Left renal cortex interstitium (tissue), 4 donors: ENCODE measurements at regions not wholly inside any gene's neighbourhood (a gene's known extent, or its start where the extent isn't known, plus 50 kb on each side); places are given as distances from the start of the nearest gene placed in this dataset.
"Not testable (repeated sequence)": the region's sequence is repeated elsewhere in the genome, so short reads cannot be mapped to it uniquely, and the experiment has no call there.

ENCODE experiments used
- DNase-seq, 4 donors: peaks; one replicate each; pipeline ENCODE4 v3.0.0-alpha.2; 2013; ENCODE audit warnings: low read depth in 4 of 4, low spot score in 2 of 4, missing footprints in 1 of 4

GRCh38 chr16:29203933-29204805, 202.3 kb downstream of the NPIPB11 start:
- not testable (repeated sequence) for DNase-seq

- DNase-seq = not testable (repeated sequence)
These were observed 203.2 kb downstream of the NPIPB11 start for GRCh38 chr16:29203046-29203932.

DNA sequence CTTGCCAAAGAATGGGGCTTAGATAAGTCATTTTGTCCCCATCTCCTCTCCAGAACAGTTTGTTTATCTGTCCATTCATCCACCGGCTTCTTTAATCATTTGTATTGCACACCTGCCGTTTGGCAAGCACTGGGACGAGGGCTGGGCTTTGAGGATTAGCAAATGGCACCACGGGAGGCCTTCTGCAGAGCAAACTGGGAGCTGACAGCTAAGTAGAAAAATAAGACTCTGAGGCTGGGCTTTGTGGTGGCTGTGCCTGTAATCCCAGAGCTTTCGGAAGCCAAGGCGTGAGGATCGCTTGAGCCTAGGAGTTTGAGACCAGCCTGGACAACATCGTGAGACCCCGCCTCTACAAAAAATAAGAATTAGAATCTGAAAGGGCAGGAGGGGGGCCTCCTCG, 203.9 kb downstream of the NPIPB11 start:
- DNase-seq = not testable (repeated sequence)

DNA sequence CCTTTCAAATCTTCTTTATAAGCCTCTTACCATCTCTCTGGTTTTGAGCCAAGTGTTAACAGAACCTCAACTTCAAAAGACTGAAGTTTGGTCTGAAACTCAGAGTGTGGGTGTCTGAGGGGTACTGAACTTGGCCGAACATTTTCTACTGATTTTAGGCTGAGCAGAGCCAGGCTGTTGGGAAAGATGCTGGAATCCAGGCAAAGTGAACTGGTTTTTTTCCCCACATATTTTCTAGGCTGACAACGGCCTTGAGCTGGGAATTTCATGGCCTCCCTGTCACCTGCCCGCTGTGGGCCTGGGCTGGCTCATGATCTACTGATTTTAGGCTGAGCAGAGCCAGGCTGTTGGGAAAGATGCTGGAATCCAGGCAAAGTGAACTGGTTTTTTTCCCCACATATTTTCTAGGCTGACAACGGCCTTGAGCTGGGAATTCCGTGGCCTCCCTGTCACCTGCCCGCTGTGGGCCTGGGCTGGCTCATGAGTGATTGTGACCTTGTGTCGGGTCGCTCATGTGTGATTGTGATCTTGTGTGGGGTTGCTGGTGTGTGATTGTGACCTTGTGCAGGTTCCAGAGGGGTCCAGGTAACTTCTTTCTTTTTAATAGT, 204.4 kb downstream of the NPIPB11 start:
- DNase-seq = not testable (repeated sequence)

DNA sequence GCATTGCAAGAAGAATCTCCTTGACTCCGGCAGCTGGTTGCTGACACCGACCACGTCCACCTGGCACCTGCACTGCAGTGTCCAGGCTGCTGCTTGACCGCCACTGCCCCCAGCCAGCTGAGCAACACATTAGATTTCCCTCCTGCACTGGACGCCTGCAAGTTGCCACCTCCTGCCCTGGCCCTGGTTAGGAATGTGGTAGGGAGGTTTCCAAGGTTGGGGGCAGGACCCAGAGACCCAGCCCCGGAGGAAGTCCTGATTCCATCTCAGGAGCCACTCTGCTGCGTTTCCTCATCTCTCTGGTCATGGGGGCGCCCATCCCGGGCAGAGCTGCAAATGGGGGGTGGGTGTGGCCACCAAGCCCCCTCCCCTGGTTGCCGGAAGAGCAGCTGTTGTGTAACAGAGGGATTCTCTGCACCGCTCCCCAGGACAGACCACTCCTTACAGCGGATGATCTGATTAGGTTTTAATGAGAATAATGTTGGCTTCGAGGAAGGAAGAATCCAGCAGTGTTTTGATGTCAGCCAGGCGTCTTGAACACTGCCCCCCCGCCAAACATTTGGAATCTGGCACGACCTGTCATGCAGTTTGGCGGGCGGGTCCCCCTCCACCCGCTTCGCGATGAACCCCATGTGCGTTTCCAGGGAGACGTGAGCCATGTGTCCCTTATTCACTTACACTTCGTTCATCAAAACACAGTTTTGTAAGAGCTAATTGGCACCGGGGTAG, 205.1 kb downstream of the NPIPB11 start:
- DNase-seq = not testable (repeated sequence)

DNA sequence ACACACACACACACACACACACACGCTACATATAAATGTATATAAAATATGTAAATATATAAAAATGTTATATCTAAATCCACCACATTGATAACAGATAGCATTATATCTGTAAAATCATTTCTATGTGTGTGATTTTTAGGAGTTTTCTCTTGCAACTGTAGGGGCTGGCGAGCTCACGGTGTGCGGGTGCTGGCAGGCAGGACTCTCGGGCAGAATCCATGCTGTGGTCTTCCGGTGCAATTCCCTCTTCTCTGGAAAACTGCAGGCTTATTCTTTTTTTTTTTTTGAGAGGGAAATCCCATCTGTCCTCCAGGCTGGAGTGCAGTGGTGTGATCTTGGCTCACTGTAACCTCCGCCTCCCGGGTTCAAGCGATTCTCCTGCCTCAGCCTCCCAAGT, 205.8 kb downstream of the NPIPB11 start:
- DNase-seq = not testable (repeated sequence)

GRCh38 chr16:29200135-29200601, 206.3 kb downstream of the NPIPB11 start:
- not testable (repeated sequence) for DNase-seq

DNA sequence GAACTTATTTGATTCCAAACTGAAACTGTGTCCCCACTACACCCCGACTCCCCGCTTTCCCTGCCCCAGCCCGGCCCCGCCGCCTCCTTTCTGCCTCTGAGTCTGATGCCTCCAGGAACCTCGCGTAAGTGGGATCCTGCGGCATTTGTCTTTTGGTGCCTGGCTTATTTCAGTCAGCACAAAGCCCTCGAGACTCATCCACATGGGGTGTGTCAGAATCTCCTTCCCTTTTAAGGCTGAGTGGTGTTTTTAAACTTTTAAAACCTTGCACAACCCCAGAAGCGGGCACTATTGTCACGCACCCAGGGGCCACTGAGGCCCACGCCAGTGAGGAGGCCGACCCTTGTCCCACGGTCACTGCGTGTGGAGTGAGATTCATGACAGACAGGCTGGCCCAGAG, 206.9 kb downstream of the NPIPB11 start:
- DNase-seq = not testable (repeated sequence)

DNA sequence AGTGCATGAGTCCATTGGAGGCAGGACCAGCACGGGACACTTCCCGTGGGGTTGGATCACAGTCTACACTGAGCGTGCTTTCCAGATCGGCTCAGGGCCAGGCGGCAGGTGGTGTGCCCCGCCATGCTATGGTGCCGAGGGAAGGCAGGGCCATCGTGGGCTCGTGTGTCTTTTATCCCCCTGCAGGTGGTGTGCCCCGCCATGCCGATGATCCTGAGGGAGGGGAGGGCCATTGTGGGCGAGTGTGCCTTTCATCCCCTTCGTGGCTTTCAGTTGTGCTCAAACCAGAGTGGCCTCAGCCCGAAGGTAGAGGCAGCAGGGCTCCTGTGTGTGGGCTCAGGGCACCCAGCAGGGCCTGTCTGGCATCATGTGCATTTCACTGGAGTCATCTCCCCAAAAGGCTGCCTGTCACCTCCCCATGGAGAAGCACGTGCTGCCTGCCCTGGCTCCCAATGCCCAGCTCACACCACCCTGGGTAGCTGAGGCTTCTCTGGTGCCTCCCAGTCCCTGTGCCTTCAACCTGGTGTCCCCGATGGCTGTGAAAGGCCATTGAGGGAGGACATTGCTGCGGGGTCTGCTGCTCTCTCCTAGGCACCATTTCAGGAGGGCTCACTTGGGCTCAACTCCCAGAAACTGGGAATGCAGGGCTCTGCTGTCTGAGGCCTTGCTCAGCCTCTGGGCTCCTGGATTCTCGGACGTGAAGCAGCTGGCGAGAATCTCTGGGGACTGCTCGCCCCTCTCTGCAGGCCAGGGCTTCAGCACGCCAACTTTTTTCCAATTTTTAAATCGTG, 207.6 kb downstream of the NPIPB11 start:
- DNase-seq = no peak

DNA sequence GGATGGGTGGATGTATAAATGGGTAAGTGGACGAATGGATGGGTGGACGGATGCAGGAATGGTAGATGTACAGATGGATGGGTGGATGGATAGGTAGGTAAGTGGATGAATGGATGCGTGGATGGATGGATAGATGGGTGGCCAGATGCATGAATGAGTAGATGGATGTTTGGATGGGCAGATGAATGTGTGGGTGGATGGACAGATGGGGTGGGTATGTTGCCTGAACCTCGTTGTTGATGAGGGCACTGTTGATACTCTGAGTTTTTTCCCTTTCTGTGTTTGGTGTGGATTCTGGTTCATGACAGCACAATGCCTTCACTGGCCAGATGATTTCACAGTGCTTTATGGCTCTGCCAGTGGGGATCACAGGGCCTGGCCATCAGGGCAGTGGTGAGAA, 208.3 kb downstream of the NPIPB11 start:
- no peak for DNase-seq

- not testable (repeated sequence) for DNase-seq
These were observed 208.9 kb downstream of the NPIPB11 start for GRCh38 chr16:29197494-29198100.

DNA sequence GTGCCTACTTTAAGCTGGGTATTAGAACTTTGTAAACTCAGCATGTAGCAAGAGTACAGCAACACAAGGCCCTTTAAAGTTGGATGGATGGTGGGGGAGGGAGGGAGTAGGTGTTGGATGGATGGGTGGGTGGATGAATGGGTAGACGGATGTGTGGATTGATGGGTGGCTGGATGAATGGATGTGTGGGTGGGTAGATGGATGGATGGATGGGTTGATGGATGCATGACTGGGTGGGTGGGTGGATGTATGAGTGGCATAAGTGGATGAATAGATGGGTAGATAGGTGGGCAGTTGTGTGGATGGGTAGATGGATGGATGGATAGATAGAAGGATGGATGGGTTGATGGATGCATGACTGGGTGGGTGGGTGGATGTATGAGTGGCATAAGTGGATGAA, 209.8 kb downstream of the NPIPB11 start:
- not testable (repeated sequence) for DNase-seq

DNA sequence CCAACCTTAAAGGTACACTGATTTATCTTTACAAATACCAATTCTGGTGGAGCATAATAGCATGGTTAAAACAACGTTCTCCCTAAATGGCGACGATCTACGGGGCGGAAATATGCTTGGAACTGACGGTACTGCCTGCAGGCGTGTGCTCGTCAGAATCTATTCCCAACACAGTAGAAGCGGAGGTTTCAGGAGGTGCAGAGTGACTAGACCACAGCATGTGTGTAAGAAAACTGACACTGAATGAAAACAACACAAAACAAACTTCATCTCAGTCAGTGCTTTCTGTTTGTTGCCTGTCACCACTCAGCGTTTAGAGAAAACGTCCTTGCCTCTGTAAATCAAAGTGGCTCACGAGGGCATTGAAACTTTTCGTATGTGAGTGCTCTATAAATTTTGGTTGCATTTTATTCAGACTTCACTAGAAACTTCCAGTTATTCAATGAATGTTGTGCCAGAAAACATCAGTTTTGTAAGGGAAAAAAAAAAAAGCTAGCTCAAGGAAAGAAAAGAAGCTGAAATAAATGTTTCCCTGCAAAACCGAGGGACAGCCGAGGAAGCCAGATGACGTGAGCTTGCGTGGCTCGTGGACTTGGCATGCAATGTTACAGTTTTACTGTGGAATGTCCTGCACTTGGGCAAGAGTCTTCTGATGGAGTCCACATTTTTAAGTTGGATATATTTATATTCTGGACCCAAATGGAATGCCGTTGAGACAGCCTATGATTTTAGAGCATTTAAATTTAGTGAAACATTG, 210.4 kb downstream of the LAT start:
- not testable (repeated sequence) for DNase-seq

- DNase-seq = not testable (repeated sequence)
These were observed 209.5 kb downstream of the LAT start for GRCh38 chr16:29194185-29194844.

DNA sequence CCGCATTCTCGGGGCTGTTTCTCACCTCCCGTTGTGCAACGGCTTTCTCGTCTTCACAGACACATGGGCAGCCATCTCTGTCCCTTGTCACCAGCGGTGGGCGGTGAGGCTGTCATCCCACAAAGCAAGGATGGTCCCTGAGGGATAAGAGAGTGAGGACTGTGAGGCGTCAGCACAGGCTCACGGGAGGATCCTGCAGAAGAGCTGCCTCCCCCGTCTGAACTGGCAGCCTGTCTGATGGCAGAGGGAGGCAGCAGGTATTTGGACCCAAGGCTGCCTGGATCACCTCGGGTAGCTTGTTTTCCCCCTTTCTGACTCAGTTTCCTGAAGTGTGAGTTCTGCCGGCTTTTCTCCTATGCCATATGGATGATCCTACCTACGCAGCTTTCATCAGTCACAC, 208.8 kb downstream of the LAT start:
- DNase-seq = not testable (repeated sequence)

- not testable (repeated sequence) for DNase-seq
These were observed 208.4 kb downstream of the LAT start for GRCh38 chr16:29193248-29193574.

DNA sequence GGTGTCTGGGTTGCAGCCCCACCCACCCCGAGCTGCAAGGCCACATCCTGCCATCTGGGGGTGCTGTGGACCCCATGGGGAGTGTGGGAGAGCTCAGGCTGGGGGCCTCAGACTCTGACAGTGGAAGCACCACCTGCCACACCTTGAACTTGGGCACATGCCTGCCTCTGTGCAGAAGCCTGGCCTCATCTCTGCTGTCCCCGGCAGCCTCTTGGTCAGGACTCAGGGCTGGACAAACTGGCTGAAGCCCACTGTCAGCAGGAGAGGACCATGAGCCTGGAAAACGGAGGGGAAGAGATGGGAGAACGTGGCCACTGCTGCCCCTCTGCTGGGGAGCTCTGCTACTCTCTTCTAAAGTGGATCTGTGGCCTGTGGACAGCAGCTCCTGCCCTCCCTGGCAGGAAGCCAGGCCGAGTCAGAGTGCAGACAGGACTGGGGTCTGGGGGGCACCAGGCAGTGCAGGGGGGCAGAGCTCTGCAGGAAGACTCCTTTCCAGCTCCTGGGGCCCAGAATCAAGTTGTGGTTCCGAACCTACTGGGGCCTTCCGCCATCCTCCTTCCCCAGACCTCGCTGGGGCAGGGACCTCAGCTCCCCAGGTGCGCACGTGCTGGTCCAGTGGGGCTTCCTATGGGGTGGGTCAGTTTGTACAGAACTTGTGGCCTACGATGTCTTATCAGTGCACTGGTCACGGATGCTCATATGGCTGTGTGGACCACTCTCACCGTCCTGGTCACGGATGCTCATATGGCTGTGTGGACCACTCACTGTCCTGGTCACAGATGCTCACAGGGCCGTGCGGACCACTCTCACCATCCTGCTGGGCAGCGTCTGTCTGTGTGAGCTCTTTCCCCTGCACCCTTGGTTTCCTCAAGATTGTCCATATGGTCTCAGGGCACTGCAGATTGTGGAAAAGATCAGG, 207.7 kb downstream of the LAT start:
- no peak for DNase-seq
